Colonic mucosa (tissue), 4 donors: ENCODE measurements at regions not wholly inside any gene's neighbourhood (a gene's known extent, or its start where the extent isn't known, plus 50 kb on each side); places are given as distances from the start of the nearest gene placed in this dataset.

Experiments used
- DNase-seq: peaks from one replicate; pipeline ENCODE4 v3.0.0-alpha.2; 2020
- H3K27ac ChIP-seq: fragments of 200-600 bp; one replicate; pipeline ENCODE4 v1.8.0; 2021
- H3K27me3 ChIP-seq: fragments of 200-600 bp; one replicate; pipeline ENCODE4 v1.8.0; 2021
- H3K36me3 ChIP-seq: fragments of 200-600 bp; one replicate; pipeline ENCODE4 v1.8.0; 2021
- H3K4me1 ChIP-seq: fragments of 200-600 bp; one replicate; pipeline ENCODE4 v1.8.0; 2021; ENCODE audit warnings: mild to moderate bottlenecking
- H3K4me3 ChIP-seq: fragments of 200-600 bp; one replicate; pipeline ENCODE4 v1.8.0; 2021
- H3K9ac ChIP-seq, 2 donors: one replicate each; pipeline ENCODE4 v1.7.0; 2013; ENCODE audit warnings: control low read depth in 2 of 2, low read depth in 2 of 2, low read length in 2 of 2
- H3K9me3 ChIP-seq: fragments of 200-600 bp; one replicate; pipeline ENCODE4 v1.8.0; 2021
- CTCF ChIP-seq: fragments of 200-600 bp; IDR thresholded peaks from one replicate; pipeline ENCODE4 v1.8.0; 2022; ENCODE audit warnings: antibody characterized with exemption, mild to moderate bottlenecking
- intact Hi-C: fragments of 100-400 bp; cut with DNase I; formaldehyde crosslinking; loops from one replicate; pipeline ENCODE4 v1.14.1; 2022
- donor health status: healthy.
- donor health status: DM: no; HTN: no; CAD: no.
- donor health status: DM: no; HTN: no; CAD: no.

GRCh38 chr2:12932192-12932591 is 215.5 kb downstream of the TRIB2 start:
- DNase-seq, result no peak
- Histone ChIP-seq H3K4me1 (no peaks in the 10 kb centered on the region), H3K4me3 (no peak overlapping the region), H3K9me3 (no peaks in the 10 kb centered on the region), H3K27ac (no peak overlapping the region), H3K36me3 (no peaks in the 10 kb centered on the region), H3K9ac (no peak overlapping the region), H3K27me3 (no peaks in the 10 kb centered on the region)
- no peak for TF ChIP-seq CTCF
- intact Hi-C loops, result loop anchor here (5.0 kb wide), 1 partner anchor 215 kb away; the partner anchor contains the start of gene TRIB2

DNA sequence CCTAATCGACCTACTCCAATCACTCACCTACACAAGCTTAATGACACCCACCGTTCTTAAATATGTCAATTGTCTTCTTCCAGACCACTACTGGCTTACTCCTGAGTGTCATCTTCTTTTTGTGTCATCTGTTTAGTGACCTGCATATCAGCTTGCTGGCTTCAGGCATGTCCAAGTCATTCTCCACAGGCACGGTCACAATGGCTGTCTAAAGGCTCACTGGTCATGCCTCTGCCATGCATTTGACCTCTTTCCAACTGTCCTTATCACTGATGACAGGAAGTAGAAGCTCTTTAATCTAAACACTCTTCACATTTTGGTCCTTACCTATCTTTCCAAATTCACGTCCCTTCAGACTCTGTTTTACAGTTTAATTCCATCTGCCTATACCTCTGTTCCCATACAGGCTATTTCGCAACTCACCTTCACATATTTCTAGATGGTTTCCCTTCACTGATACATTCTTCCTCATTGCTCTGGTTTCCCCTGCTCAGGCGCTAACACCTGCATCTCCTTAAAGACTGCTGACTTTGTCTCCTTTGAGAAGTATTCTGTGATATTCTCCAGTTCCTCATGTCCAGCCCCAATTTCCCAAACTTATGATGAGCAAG is 217.5 kb downstream of the TRIB2 start:
- Histone ChIP-seq H3K9ac (no peak overlapping the region), H3K36me3 (no peaks in the 10 kb centered on the region), H3K9me3 (no peaks in the 10 kb centered on the region), H3K27me3 (no peaks in the 10 kb centered on the region), H3K4me3 (no peak overlapping the region), H3K4me1 (no peaks in the 10 kb centered on the region), H3K27ac (no peak overlapping the region)
- no peak for TF ChIP-seq CTCF
- intact Hi-C loops, result loop anchor here (5.0 kb wide), 1 partner anchor 217 kb away; the partner anchor contains the start of gene TRIB2
- no peak for DNase-seq

DNA sequence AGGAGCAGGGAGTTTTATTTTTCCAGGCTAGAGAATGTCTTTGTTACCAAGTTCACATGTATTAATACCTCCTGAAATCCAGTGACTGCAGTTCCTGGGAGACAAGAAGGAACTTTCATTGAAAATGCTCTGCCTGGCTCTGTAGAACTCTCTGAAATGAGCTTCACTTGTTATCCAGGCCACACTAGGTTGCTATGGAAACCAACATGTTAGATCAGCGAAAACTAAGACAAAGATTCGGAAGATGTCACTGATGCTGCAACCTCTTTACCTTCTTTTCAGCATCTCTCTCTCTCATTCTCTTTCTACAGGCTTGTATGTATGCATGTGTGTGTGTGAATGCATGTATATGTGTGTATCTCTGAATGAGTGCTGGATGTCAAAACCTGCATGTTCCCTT is 218.5 kb downstream of the TRIB2 start:
- Histone ChIP-seq H3K9me3 (no peaks in the 10 kb centered on the region), H3K9ac (no peak overlapping the region), H3K36me3 (no peaks in the 10 kb centered on the region), H3K4me1 (no peaks in the 10 kb centered on the region), H3K27me3 (no peaks in the 10 kb centered on the region), H3K4me3 (no peak overlapping the region), H3K27ac (no peak overlapping the region)
- DNase-seq, result no peak
- TF ChIP-seq CTCF, result no peak
- intact Hi-C loops, result no loop called here

- Histone ChIP-seq H3K4me1 (no peaks in the 10 kb centered on the region), H3K4me3 (no peak overlapping the region), H3K27ac (no peak overlapping the region), H3K27me3 (no peaks in the 10 kb centered on the region), H3K36me3 (no peaks in the 10 kb centered on the region), H3K9ac (no peak overlapping the region), H3K9me3 (no peaks in the 10 kb centered on the region)
- no peak for DNase-seq
- intact Hi-C loops, result no loop called here
- no peak for TF ChIP-seq CTCF
Measured at GRCh38 chr2:12935796-12936195, 219.1 kb downstream of the TRIB2 start.

- Histone ChIP-seq H3K4me1 (no peaks in the 10 kb centered on the region), H3K27ac (no peak overlapping the region), H3K36me3 (no peaks in the 10 kb centered on the region), H3K4me3 (no peak overlapping the region), H3K27me3 (no peaks in the 10 kb centered on the region), H3K9me3 (no peaks in the 10 kb centered on the region), H3K9ac (no peak overlapping the region)
- no peak for TF ChIP-seq CTCF
- DNase-seq, result no peak
- intact Hi-C loops, result no loop called here
Measured at GRCh38 chr2:12941203-12941602, 224.5 kb downstream of the TRIB2 start.
